ENCODE measurements at regions not wholly inside any gene's neighbourhood (a gene's known extent, or its start where the extent isn't known, plus 50 kb on each side); places are given as distances from the start of the nearest gene placed in this dataset.

GRCh38 chr2:239579524-239580198, 178.8 kb upstream of the HDAC4 start:
- DNase-seq, result no peak

- DNase-seq, result no peak
Observed at GRCh38 chr2:239579081-239579480, 178.3 kb upstream of the HDAC4 start.

GRCh38 chr2:239578381-239578780, 177.6 kb upstream of the HDAC4 start:
- no peak for DNase-seq

GRCh38 chr2:239577935-239578334, 177.1 kb upstream of the HDAC4 start:
- DNase-seq, result no peak

- no peak for DNase-seq
Observed at GRCh38 chr2:239576784-239577685, 176.2 kb upstream of the HDAC4 start.

GRCh38 chr2:239575931-239576445, 175.2 kb upstream of the HDAC4 start:
- DNase-seq, result no peak

- no peak for DNase-seq
Observed at GRCh38 chr2:239574434-239575156, 173.8 kb upstream of the HDAC4 start.

- no peak for DNase-seq
Observed at GRCh38 chr2:239574054-239574433, 173.2 kb upstream of the HDAC4 start.

GRCh38 chr2:239570971-239571520, 170.2 kb upstream of the HDAC4 start:
- no peak for DNase-seq

- no peak for DNase-seq
Observed at GRCh38 chr2:239570216-239570925, 169.6 kb upstream of the HDAC4 start.

GRCh38 chr2:239569401-239570090, 168.7 kb upstream of the HDAC4 start:
- no peak for DNase-seq

- DNase-seq, result no peak
Observed at GRCh38 chr2:239568601-239569000, 167.8 kb upstream of the HDAC4 start.

- no peak for DNase-seq
Observed at GRCh38 chr2:239567786-239568185, 167.0 kb upstream of the HDAC4 start.

GRCh38 chr2:239566995-239567568, 166.3 kb upstream of the HDAC4 start:
- DNase-seq, result no peak

GRCh38 chr2:239566162-239566994, 165.6 kb upstream of the HDAC4 start:
- DNase-seq, result no peak

- DNase-seq, result no peak
Observed at GRCh38 chr2:239564587-239564986, 163.8 kb upstream of the HDAC4 start.

- no peak for DNase-seq
Observed at GRCh38 chr2:239563561-239563960, 162.7 kb upstream of the HDAC4 start.

- no peak for DNase-seq
Observed at GRCh38 chr2:239561446-239562001, 160.7 kb upstream of the HDAC4 start.

- DNase-seq, result no peak
Observed at GRCh38 chr2:239559417-239560261, 158.8 kb upstream of the HDAC4 start.

All from NCI-H187 (cell line).